ENCODE measurements at regions not wholly inside any gene's neighbourhood (a gene's known extent, or its start where the extent isn't known, plus 50 kb on each side); places are given as distances from the start of the nearest gene placed in this dataset.

- Mint-ChIP-seq H3K27ac (ENCODE audit: unreplicated experiment) (no peak overlapping the region), H3K4me3 (ENCODE audit: unreplicated experiment) (no peak overlapping the region), H3K36me3 (ENCODE audit: unreplicated experiment) (no peaks in the 10 kb centered on the region), H3K27me3 (ENCODE audit: unreplicated experiment) (peaks cover 1% of the 10 kb centered on the region), H3K9me3 (ENCODE audit: unreplicated experiment) (no peaks in the 10 kb centered on the region), H3K4me1 (ENCODE audit: low read depth, unreplicated experiment) (no peaks in the 10 kb centered on the region)
- TF ChIP-seq, protein P1, sequence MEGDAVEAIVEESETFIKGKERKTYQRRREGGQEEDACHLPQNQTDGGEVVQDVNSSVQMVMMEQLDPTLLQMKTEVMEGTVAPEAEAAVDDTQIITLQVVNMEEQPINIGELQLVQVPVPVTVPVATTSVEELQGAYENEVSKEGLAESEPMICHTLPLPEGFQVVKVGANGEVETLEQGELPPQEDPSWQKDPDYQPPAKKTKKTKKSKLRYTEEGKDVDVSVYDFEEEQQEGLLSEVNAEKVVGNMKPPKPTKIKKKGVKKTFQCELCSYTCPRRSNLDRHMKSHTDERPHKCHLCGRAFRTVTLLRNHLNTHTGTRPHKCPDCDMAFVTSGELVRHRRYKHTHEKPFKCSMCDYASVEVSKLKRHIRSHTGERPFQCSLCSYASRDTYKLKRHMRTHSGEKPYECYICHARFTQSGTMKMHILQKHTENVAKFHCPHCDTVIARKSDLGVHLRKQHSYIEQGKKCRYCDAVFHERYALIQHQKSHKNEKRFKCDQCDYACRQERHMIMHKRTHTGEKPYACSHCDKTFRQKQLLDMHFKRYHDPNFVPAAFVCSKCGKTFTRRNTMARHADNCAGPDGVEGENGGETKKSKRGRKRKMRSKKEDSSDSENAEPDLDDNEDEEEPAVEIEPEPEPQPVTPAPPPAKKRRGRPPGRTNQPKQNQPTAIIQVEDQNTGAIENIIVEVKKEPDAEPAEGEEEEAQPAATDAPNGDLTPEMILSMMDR (IDR thresholded peaks at IDR 0.05; ENCODE audit: partially characterized antibody, unreplicated experiment), result no peak
- no peak for DNase-seq
Measured at GRCh38 chr3:106720510-106720909, 656.7 kb upstream of the CCDC54 start.

DNA sequence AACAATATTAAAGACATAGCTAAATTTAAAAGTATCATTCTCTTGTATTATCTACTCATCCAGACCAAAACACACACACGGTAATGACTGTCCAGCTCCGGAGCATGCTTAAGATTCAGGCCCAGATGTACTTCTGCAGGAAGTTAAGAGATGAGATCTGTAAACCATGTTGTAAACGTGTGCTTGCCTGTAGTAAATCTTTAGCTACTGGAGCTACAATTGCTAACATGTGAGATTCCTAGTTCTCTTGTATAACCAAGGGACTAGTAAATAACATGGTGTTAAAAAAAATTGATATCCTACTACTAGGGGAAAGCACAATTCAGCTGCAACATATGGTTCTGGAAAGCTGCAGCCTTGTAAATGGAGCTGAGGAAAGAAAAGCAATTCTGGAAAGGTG is 651.7 kb upstream of the CCDC54 start:
- Mint-ChIP-seq H3K27ac (ENCODE audit: unreplicated experiment) (no peak overlapping the region), H3K9me3 (ENCODE audit: unreplicated experiment) (no peaks in the 10 kb centered on the region), H3K27me3 (ENCODE audit: unreplicated experiment) (peaks cover 1% of the 10 kb centered on the region), H3K36me3 (ENCODE audit: unreplicated experiment) (no peaks in the 10 kb centered on the region), H3K4me3 (ENCODE audit: unreplicated experiment) (no peak overlapping the region), H3K4me1 (ENCODE audit: low read depth, unreplicated experiment) (no peaks in the 10 kb centered on the region)
- TF ChIP-seq, protein P1 (IDR thresholded peaks at IDR 0.05; ENCODE audit: partially characterized antibody, unreplicated experiment), result no peak
- no peak for DNase-seq

DNA sequence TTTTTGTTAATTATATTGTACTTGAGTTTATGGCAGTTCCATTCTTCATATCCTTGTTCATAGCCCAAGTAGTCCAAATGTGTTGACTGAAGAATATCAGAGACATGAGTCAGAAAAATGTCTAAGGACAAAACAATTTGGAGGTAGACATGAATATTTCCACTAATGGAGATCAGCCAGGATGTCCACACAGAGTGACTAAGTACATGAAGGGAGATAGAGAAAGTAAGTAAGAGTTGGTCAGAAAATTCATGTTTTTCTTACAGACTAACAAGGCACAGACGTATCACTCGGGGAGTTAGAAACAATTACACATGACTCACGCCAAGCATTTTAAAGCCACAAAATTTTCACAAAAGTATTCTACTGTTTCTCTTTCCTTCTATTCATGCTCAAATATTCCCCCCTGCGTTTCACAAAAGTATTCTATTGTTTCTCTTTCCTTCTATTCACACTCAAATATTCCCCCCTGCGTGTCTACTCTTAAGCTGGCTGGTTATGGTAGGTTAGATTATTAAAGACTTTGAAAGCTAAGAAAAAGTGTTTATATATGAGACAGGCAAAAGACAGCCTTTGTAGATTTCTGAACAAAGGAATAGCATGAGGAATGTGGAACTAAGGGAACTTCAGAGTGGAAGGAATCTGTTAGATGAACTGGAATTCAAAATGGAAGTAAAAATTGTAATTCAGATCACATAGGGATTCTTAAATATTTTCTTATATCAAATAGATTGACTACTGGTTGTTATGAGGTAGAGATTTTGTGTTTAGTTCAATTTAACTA is 648.7 kb upstream of the CCDC54 start:
- no peak overlapping the region for H3K4me3 Mint-ChIP-seq (ENCODE audit: unreplicated experiment)
- no peak for DNase-seq
- no peaks in the 10 kb centered on the region for H3K9me3 Mint-ChIP-seq (ENCODE audit: unreplicated experiment)
- H3K36me3 Mint-ChIP-seq (ENCODE audit: unreplicated experiment), result no peaks in the 10 kb centered on the region
- no peaks in the 10 kb centered on the region for H3K4me1 Mint-ChIP-seq (ENCODE audit: low read depth, unreplicated experiment)
- TF ChIP-seq, protein P1 (IDR thresholded peaks at IDR 0.05; ENCODE audit: partially characterized antibody, unreplicated experiment), result no peak
- H3K27ac Mint-ChIP-seq (ENCODE audit: unreplicated experiment), result no peak overlapping the region
- no peaks in the 10 kb centered on the region for H3K27me3 Mint-ChIP-seq (ENCODE audit: unreplicated experiment)

DNA sequence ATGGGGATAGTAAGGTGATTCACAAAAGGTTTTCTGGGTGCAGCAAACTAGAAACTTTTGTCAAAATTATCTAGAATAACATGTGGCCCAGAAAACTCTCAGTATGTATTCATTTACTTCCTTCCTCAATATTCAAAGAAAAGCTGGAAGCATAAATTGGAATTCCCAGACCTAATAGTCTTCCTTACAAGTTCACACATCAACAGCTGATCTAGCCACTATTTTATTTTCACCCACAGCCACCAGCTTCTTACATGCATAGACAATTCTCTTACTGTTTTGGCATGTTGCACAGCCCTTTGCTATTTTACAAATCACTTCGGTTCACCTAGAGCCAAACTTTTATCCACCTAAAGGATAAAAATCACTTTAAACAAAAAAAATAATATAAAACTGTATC is 647.8 kb upstream of the CCDC54 start:
- Mint-ChIP-seq H3K4me3 (ENCODE audit: unreplicated experiment) (no peak overlapping the region), H3K4me1 (ENCODE audit: low read depth, unreplicated experiment) (no peaks in the 10 kb centered on the region), H3K27ac (ENCODE audit: unreplicated experiment) (no peak overlapping the region), H3K9me3 (ENCODE audit: unreplicated experiment) (no peaks in the 10 kb centered on the region), H3K36me3 (ENCODE audit: unreplicated experiment) (no peaks in the 10 kb centered on the region), H3K27me3 (ENCODE audit: unreplicated experiment) (no peaks in the 10 kb centered on the region)
- TF ChIP-seq, protein P1 (IDR thresholded peaks at IDR 0.05; ENCODE audit: partially characterized antibody, unreplicated experiment), result no peak
- DNase-seq, result no peak

- no peak overlapping the region for H3K27ac Mint-ChIP-seq (ENCODE audit: unreplicated experiment)
- DNase-seq, result no peak
- no peak overlapping the region for H3K4me3 Mint-ChIP-seq (ENCODE audit: unreplicated experiment)
- peaks cover 3% of the 10 kb centered on the region for H3K36me3 Mint-ChIP-seq (ENCODE audit: unreplicated experiment)
- H3K27me3 Mint-ChIP-seq (ENCODE audit: unreplicated experiment), result no peaks in the 10 kb centered on the region
- no peaks in the 10 kb centered on the region for H3K4me1 Mint-ChIP-seq (ENCODE audit: low read depth, unreplicated experiment)
- TF ChIP-seq, protein P1 (IDR thresholded peaks at IDR 0.05; ENCODE audit: partially characterized antibody, unreplicated experiment), result no peak
- H3K9me3 Mint-ChIP-seq (ENCODE audit: unreplicated experiment), result no peaks in the 10 kb centered on the region
Measured at GRCh38 chr3:106731230-106731629, 646.0 kb upstream of the CCDC54 start.

All from glutamatergic neuron (in vitro differentiated cells).